CD14-positive monocyte (primary cell): ENCODE measurements at regions not wholly inside any gene's neighbourhood (a gene's known extent, or its start where the extent isn't known, plus 50 kb on each side); places are given as distances from the start of the nearest gene placed in this dataset.

Experiments used
- DNase-seq, 3 donors: peaks; one replicate each; pipeline ENCODE4 v3.0.0-alpha.2; 2011 to 2022
- H2AFZ ChIP-seq: 2 replicates; pipeline ENCODE4 v1.6.0; 2012; ENCODE audit warnings: mild to moderate bottlenecking, low read depth, low read length, inconsistent platforms; ENCODE audit not compliant: insufficient read depth, poor library complexity, severe bottlenecking
- H3K27ac ChIP-seq, 2 donors: 1 replicate in 1 of 2; 2 replicates in 1 of 2; pipeline ENCODE4 v1.5.1; 2012 to 2013; ENCODE audit warnings: low read length in 2 of 2, control low read depth in 1 of 2, inconsistent platforms in 1 of 2, low read depth in 1 of 2, mild to moderate bottlenecking in 1 of 2
- H3K27me3 ChIP-seq, 2 donors: one replicate each; pipeline versions ENCODE4 v1.6.0 to v1.6.1; 2011 to 2013; ENCODE audit warnings: low read length in 2 of 2; ENCODE audit not compliant: control insufficient read depth in 2 of 2, insufficient read depth in 2 of 2
- H3K36me3 ChIP-seq, 2 donors: replicated peaks in 1 of 2; 1 replicate in 1 of 2; 2 replicates in 1 of 2; pipeline versions ENCODE4 v1.5.1 to v1.6.1; 2012 to 2013; ENCODE audit warnings: low read length in 2 of 2, control low read depth in 1 of 2, inconsistent platforms in 1 of 2, mild to moderate bottlenecking in 1 of 2; ENCODE audit not compliant: insufficient read depth in 2 of 2, control insufficient read depth in 1 of 2
- H3K4me1 ChIP-seq, 2 donors: 1 replicate in 1 of 2; 2 replicates in 1 of 2; pipeline versions ENCODE4 v1.5.1 to v1.6.1; 2012 to 2013; ENCODE audit warnings: low read length in 2 of 2, control low read depth in 1 of 2, inconsistent platforms in 1 of 2, mild to moderate bottlenecking in 1 of 2, moderate library complexity in 1 of 2; ENCODE audit not compliant: insufficient read depth in 2 of 2, control insufficient read depth in 1 of 2
- H3K4me2 ChIP-seq: replicated peaks from 2 replicates; pipeline ENCODE3; 2012; ENCODE audit warnings: low read length, moderate library complexity, mild to moderate bottlenecking; ENCODE audit not compliant: poor library complexity, severe bottlenecking; ENCODE audit errors: extremely low read depth
- H3K4me3 ChIP-seq, 3 experiments: fragments of 200-600 bp in 1 of 3; sonication (generic) in 1 of 3; replicated peaks in 1 of 3; 1 replicate in 2 of 3; 2 replicates in 1 of 3; pipeline ENCODE4 v1.5.1; 2011 to 2013; ENCODE audit warnings: low read length in 3 of 3, mild to moderate bottlenecking in 3 of 3, control low read depth in 2 of 3, low read depth in 2 of 3, inconsistent platforms in 1 of 3, moderate library complexity in 1 of 3
- H3K79me2 ChIP-seq: 2 replicates; pipeline ENCODE4 v1.6.0; 2012; ENCODE audit warnings: mild to moderate bottlenecking, control low read depth, inconsistent platforms, low read length, moderate library complexity; ENCODE audit not compliant: insufficient read depth
- H3K9ac ChIP-seq: 2 replicates; pipeline ENCODE4 v1.6.0; 2017; ENCODE audit warnings: low read length, mild to moderate bottlenecking; ENCODE audit not compliant: insufficient read depth, poor library complexity, severe bottlenecking
- H3K9me3 ChIP-seq, 2 donors: replicated peaks in 1 of 2; 1 replicate in 1 of 2; 2 replicates in 1 of 2; pipeline versions ENCODE4 v1.5.1 to v1.6.1; 2012 to 2013; ENCODE audit warnings: low read length in 2 of 2, control low read depth in 1 of 2; ENCODE audit not compliant: control insufficient read depth in 1 of 2, insufficient read depth in 1 of 2
- H4K20me1 ChIP-seq: 2 replicates; pipeline ENCODE4 v1.6.0; 2012; ENCODE audit warnings: mild to moderate bottlenecking, low read length, control low read depth, moderate library complexity; ENCODE audit not compliant: insufficient read depth
- H3K27ac Mint-ChIP-seq, 7 donors: one replicate each; pipeline ENCODE4 v1.8.0; 2020; ENCODE audit warnings: mild to moderate bottlenecking in 7 of 7, mixed read lengths in 7 of 7, moderate library complexity in 6 of 7, inconsistent platforms in 2 of 7
- H3K27me3 Mint-ChIP-seq, 3 donors: one replicate each; pipeline ENCODE4 v1.8.0; 2021 to 2022; ENCODE audit warnings: low read depth in 3 of 3, mild to moderate bottlenecking in 3 of 3, mixed read lengths in 3 of 3, moderate library complexity in 3 of 3, inconsistent platforms in 1 of 3
- H3K36me3 Mint-ChIP-seq, 2 donors: one replicate each; pipeline ENCODE4 v1.8.0; 2020; ENCODE audit warnings: mixed read lengths in 2 of 2, inconsistent platforms in 1 of 2, mild to moderate bottlenecking in 1 of 2
- H3K4me1 Mint-ChIP-seq: one replicate; pipeline ENCODE4 v1.8.0; 2020; ENCODE audit warnings: mild to moderate bottlenecking, mixed read lengths
- H3K4me3 Mint-ChIP-seq, 2 donors: one replicate each; pipeline ENCODE4 v1.8.0; 2020; ENCODE audit warnings: mild to moderate bottlenecking in 2 of 2, mixed read lengths in 2 of 2, moderate library complexity in 1 of 2
- H3K9me3 Mint-ChIP-seq, 7 donors: one replicate each; pipeline ENCODE4 v1.8.0; 2020 to 2022; ENCODE audit warnings: mixed read lengths in 7 of 7, mild to moderate bottlenecking in 6 of 7, moderate library complexity in 6 of 7, inconsistent platforms in 2 of 7
- WGBS: methylation state at CpG from one replicate; pipeline ENCODE4 v1.1.5; 2013; ENCODE audit warnings: missing lambda C conversion rate; ENCODE audit not compliant: insufficient coverage; 5-methylcytosine and 5-hydroxymethylcytosine counted together
- intact Hi-C, 2 donors: fragments of 100-400 bp; cut with micrococcal nuclease; formaldehyde crosslinking; loops; one replicate each; pipeline versions ENCODE4 v1.15.0 to v1.15.1; 2023
- TF ChIP-seq, protein P1 (sequence below): fragments of 200-600 bp; IDR thresholded peaks from one replicate; pipeline ENCODE4 v1.8.0; 2022; ENCODE audit warnings: antibody characterized with exemption, mild to moderate bottlenecking

DNA sequence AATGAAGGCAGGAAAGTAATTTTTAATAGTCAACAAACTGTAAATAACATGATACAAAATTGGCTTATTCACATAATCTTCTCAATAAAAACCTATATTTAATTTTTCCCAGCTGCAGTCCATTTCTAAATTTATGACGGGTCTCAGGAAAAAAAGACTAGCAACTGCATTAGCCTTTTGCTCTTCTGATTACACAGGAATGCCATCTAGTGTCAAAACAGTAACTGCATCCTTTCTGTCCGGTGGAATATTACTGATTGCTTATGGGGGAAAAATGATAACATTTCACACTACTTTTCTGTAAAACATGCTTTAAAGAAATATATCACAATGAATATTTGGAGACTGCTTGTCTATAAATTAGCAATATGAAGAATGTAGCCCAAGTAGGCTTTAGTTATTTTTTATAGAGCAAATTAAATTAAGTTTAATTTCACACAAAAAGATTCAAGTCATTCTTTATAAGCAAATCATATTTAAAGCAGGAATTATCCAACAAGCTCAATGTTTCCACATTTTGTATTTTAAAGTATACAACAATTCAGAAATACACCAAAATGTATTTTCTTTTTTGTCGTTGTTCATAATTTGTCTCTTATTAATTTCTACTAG, 534.7 kb downstream of the CDH10 start:
- no peaks in the 10 kb centered on the region for H4K20me1 ChIP-seq
- Mint-ChIP-seq H3K4me3 (no peak overlapping the region), H3K36me3 (no peaks in the 10 kb centered on the region), H3K27ac (no peak overlapping the region), H3K27me3 (no peaks in the 10 kb centered on the region), H3K4me1 (no peaks in the 10 kb centered on the region), H3K9me3 (peaks cover 0 to 1% (median 0%) of the 10 kb centered on the region in 7 donors)
- DNase-seq: no peak
- H3K4me1 ChIP-seq: no peaks in the 10 kb centered on the region
- H3K36me3 ChIP-seq: no peaks in the 10 kb centered on the region
- no peak overlapping the region for H3K4me3 ChIP-seq
- H2AFZ ChIP-seq: no peak overlapping the region
- intact Hi-C loops: no loop called here
- no peaks in the 10 kb centered on the region for H3K9me3 ChIP-seq
- H3K9ac ChIP-seq: no peak overlapping the region
- TF ChIP-seq, protein P1, sequence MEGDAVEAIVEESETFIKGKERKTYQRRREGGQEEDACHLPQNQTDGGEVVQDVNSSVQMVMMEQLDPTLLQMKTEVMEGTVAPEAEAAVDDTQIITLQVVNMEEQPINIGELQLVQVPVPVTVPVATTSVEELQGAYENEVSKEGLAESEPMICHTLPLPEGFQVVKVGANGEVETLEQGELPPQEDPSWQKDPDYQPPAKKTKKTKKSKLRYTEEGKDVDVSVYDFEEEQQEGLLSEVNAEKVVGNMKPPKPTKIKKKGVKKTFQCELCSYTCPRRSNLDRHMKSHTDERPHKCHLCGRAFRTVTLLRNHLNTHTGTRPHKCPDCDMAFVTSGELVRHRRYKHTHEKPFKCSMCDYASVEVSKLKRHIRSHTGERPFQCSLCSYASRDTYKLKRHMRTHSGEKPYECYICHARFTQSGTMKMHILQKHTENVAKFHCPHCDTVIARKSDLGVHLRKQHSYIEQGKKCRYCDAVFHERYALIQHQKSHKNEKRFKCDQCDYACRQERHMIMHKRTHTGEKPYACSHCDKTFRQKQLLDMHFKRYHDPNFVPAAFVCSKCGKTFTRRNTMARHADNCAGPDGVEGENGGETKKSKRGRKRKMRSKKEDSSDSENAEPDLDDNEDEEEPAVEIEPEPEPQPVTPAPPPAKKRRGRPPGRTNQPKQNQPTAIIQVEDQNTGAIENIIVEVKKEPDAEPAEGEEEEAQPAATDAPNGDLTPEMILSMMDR: no peak
- H3K4me2 ChIP-seq: no peak overlapping the region
- no peaks in the 10 kb centered on the region for H3K27me3 ChIP-seq
- no peak overlapping the region for H3K27ac ChIP-seq
- no CpG with 5 or more reads among the region's 3 CpGs for WGBS
- H3K79me2 ChIP-seq: no peaks in the 10 kb centered on the region

DNA sequence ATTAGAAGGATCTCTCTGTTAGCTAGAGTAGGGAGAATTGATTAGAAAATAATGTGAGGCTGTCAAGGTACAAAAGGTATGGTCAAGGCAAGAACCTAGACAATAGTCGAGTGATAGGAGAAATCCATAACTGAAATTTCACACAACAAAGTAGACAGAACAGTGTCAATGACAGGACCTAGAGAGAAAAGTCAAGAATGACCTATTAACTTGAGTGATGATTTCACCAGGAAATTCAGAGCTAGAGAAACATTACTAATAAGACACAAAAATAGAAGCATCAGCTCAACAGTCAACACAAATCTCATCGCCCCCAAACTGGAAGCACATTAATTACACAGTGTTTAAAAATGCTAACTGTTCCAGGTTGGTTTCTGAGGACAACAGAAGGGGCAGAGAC, 532.4 kb downstream of the CDH10 start:
- H3K36me3 Mint-ChIP-seq: no peaks in the 10 kb centered on the region
- H3K4me3 Mint-ChIP-seq: no peak overlapping the region
- Histone ChIP-seq H3K4me3 (no peak overlapping the region), H2AFZ (no peak overlapping the region), H3K4me1 (no peaks in the 10 kb centered on the region), H3K9me3 (no peaks in the 10 kb centered on the region), H3K27ac (no peak overlapping the region), H3K9ac (no peak overlapping the region), H3K79me2 (no peaks in the 10 kb centered on the region), H3K36me3 (no peaks in the 10 kb centered on the region), H4K20me1 (no peaks in the 10 kb centered on the region), H3K27me3 (no peaks in the 10 kb centered on the region), H3K4me2 (no peak overlapping the region)
- DNase-seq: no peak
- no peaks in the 10 kb centered on the region for H3K27me3 Mint-ChIP-seq
- WGBS: no CpG with 5 or more reads among the region's 2 CpGs
- H3K4me1 Mint-ChIP-seq: no peaks in the 10 kb centered on the region
- intact Hi-C loops: no loop called here
- TF ChIP-seq, protein P1: no peak
- H3K9me3 Mint-ChIP-seq: peaks cover 0 to 5% (median 2%) of the 10 kb centered on the region in 7 donors
- no peak overlapping the region for H3K27ac Mint-ChIP-seq
